CD4-positive, alpha-beta T cell treated with Interleukin-1 beta for 1 hour (primary cell): ENCODE measurements at regions not wholly inside any gene's neighbourhood (a gene's known extent, or its start where the extent isn't known, plus 50 kb on each side); places are given as distances from the start of the nearest gene placed in this dataset.
"Not testable (repeated sequence)": the region's sequence is repeated elsewhere in the genome, so short reads cannot be mapped to it uniquely, and the experiment has no call there.

Experiments used
- DNase-seq, 2 donors: peaks; one replicate each; pipeline ENCODE4 v3.0.0-alpha.2; 2020 to 2022

DNA sequence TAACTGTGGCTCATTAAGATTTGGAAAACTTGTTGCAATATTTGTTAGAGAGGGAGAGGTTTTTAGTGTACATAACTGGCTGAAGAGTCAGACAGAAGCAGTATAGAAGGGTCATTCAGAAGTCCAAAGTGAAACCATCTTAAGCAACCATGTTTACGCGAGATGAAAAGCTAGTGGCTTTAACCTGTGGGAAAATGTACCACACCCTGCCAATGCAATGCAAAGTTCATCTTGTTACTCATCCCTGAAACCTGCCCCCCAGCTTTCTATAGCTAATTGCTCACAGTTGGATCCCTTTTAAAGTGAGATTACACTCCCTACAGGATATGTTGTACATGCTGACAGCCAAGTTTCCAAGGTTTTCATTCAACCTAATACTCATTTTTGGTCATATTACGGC, 96.7 kb upstream of the RAPGEF2 start:
- DNase-seq, result no peak

DNA sequence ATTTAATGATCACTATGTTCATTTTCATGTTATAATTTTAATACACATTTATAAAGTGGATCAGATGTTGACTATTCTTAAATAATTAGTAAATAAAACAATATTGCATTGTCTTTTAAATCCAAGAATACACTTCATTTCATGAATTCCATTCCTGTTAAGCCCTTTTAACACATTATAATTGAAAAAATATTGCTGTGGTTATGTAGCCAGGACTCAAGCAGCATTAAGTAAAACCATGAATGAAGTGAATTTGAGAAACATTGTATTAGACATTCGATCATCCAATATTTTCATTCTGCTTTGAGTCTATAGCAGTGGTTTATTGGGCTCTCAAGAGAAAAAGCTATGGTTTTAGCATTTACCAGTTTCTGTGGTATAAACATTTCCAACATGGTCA, 94.2 kb upstream of the RAPGEF2 start:
- DNase-seq, result no peak

DNA sequence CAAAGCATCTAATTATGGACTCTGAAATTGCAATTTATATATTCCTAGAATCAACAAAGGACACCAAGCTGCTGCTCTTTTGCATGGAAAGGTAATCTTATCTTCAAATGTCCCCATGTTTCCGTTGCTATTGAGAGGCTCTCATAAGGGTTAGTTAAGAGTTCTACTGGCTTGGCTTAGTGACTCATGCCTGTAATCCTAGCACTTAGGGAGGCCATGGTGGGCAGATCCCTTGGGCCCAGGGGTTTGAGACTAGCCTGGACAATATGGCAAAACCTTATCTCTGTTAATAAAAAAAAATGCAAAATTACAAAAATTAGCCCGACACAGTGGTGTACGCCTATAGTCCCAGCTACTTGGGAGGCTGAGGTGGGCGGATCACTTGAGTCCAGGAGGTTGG, 93.4 kb upstream of the RAPGEF2 start:
- no peak for DNase-seq

DNA sequence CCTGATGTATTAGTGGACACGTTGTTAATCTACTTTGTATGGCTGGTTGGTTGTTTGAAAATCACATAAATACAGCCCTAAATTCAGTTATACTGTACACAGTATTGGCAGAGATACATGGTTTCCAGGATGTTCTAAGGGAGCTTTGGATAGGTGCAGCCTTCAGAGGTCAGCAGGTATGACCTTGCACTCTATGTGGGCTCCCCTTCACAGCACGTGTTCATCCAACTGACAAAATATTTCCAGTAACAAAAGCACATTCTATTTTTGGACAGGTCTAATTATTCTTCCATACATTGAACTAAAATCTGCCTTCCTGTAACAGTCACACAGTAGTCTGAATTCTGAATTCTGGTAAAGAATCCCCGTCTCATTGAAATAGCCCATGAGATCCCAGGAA, 92.8 kb upstream of the RAPGEF2 start:
- DNase-seq, result no peak

DNA sequence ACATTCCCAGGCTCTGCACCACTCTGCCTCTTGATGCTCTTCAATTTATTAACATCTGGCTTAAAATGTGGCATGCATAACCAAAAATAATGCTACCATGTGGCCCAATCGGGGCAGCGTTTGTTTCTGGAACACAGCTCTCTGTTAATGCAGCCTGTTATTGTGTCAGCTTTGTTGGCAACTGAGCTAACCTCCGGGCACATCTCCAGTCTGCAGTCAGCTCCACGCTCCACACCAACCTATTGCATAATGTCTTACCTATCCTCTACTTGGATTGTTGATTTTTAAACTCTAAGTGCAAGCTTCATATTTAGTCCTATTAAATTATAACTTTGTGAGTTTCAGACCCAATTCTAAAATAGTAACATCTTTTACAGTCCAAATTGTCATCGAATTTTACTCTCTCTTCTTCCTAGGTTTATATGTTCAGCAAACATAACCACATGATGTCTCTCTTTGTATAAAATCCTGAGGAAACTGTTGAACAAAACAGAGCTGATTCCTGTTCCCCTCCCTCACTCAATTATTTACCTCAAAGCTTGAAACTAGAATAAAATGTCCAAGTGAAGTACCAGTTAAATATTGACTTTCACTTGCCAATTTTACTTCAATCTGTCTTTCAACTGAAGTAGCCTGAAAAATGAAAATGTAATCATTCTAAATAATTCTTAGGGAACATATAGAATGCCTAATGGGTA, 92.2 kb upstream of the RAPGEF2 start:
- no peak for DNase-seq

DNA sequence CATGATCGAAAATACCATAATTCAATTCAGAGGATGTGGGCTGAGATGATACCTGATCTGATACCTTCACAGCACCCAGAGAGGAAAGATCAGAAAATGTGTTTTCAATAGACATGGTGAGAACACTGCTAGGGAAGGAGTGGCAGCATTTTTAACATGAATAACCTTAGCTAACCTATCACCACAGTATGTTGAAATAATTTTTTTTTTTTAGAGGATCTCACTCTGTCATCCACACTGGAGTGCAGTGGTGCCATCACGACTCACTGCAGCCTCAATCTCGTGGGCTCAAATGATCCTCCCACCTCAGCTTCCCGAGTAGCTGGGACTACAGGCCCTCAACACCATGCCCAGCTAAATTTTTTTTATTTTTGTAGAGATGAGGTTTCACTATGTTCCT, 90.5 kb upstream of the RAPGEF2 start:
- DNase-seq, result no peak

DNA sequence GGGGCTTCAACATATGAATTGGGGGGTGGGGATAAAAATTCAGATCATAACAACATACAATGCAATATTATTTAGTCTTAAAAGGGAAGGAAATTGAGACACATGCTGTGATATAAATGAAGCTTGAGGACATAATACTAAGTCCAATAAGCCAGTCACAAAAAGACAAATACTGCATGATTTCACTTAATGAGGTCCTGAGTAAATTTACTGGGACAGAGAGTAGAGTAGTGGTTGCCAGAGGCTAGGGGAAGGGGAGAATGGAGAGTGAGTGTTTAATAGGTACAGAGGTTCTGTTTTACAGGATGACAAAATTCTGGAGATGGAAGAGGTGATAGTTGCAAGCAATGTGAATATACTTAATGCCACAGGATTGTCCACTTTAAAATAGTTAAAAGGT, 89.2 kb upstream of the RAPGEF2 start:
- no peak for DNase-seq

DNA sequence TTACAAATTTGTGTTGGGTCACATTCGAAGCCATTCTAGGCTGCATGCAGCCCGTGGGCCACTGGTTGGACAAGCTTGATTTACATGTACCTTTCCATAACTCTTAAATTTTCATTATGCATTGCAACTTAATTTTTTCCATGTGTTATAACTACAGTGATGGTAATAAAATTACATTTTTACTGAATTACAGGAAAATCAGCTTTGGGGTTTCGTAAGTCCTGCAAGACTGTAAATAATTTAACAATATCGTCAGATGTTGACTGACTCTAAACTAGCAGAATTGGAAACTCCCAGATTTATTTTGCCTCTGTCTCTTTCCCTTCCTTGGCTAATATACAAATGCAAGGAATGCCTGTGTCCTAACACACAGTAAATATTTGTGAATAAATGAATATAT, 88.0 kb upstream of the RAPGEF2 start:
- DNase-seq, result no peak

DNA sequence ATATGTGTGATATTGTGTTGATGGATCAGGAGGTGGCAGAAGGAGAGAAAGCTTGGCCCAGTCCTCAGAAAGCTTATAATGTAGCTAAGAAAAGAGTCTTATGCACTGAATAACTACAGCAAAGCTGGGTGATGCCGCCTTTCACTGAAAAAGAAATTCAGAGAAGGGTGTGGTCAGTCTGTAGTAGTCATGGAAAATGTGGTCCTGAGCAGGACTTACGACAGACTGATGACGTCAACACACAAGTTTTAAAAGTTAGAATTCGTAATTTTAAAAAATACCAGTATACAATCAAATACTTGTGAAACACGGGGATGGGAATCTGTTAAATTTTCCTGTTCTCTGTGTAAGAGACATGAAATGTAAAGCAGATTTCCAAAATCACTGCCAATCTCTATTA, 87.0 kb upstream of the RAPGEF2 start:
- DNase-seq, result no peak

DNA sequence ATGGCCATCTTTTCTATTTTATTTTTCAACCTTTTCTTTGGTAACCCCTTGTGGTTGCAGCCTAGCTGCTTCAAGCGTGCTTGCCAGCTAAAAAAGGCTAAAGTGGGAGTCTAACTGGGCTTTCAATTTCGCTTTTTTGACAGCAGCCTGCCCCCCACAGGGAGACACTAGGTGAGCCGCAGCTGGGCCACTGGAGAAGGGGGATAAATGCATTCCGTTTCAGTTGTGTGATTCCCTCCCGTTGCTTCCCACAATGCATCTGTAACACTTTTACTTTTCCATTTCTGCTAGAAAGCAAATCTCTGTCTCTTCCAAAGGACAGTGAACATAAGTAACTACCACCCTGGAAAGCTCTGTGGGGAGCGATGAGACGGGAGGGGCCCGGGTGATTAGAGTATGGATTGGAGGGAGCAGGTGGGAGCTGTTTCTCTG, 86.3 kb upstream of the RAPGEF2 start:
- no peak for DNase-seq

DNA sequence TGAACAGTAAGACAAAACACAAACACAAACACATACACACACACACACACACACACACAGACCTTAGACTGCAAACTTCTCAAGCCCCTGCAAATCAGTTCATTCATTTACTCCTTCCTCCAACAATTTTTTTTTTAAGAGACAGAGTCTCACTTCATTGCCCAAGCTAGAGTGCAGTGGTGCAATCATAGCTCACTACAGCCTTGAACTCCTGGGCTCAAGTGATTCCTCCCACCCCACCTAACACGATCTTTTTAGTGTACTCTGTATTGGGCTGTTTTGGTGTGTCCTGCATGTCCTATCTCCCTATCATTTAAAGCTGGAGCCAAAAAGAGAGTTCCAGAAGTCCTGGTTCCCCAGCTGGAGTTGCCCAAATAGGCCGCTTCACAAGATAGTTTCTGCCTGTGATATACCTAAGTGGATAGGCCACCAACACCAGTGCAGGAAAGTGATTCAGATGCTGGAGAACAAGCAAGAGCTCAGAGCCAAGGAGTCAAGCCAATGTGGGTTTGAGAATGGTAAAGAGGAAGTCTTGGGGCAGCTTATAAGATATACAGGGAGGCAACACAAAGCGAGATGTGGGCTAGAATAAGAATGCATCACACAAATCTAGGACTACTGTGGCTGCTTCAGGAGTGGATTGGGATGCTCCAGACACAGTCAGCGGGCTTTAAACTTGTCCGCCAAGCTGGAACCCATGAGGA, 85.4 kb upstream of the RAPGEF2 start:
- no peak for DNase-seq

DNA sequence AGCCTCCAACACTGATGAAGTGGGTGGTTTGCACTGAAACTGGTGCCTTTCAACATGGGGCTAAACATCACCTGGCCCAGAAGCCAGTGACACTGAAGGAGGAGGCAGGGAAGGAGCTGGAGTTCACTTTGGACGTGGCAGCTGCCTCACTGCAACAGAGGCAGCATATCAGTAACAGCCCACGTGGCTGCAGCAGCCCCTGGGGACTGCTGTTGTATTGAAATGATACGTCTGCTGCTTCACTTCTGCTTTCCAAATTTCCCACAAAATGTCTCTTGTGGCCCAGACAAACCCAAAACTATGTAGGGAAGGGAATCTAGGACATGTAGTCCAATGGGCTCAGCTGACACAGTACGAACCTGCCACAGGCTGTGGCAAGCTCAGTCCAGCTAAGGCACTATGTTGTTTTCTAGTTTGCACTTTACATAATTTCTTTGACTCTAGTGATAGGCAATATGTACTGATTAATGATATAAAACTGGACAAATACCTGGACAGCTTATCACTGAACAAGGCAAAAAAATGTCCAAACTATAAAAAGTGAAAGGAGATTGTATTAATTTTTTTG, 84.7 kb upstream of the RAPGEF2 start:
- peak in 1 of 2 donors; percentile 15 for DNase-seq

DNA sequence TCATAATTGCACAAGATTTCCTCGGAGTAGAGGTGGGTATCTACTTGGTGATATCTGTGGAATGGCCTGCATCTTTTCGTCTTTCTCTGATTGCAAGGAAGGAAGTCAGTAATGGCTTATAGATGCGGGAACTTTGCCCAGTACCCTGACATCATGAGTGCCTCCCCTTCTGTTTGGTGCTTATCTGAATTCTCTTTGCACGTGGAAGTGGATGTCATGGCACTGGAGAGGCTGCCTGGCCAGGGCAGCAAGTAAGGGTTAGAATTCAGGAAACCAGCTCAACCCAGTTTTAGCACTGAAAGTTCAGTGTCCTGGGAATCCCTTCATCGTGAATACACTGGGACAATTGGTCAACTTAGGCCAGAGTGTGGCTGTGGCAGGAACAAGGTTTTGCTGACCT, 83.5 kb upstream of the RAPGEF2 start:
- DNase-seq, result no peak

DNA sequence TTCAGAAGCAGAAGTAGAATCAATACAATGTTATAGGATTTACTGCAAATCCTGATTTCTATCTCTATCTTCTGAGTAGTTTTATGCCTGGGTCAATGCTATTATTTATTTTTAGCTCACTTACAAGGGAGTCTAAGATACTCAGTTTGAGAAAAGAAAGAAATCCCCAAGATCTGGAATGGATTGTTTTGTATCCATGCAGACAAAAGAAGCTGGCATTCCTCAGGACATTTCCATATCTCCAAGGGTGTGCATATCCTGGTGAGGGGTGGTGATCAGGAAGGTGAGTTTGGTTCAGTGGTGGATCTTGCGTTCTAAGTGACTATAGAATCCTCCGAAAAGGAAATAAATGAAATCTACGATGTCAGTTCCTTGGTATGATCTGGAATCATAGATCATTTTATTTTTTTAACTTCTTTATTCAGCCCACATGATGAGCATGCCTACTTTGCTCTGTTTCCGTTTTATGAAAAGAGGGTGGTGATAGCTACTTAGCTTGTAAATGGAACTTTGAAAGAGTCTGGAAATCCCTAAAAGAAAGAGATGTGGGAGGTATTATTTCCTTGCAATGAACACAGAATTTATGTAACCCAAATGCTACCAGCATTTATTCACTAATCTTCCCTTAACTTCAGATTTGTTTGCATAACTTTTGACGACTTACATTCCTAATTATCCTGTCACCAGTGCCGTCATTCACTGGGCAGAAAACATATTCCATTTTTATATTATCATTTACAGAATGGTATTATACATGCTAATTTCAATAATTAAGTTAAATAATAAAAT, 81.1 kb upstream of the RAPGEF2 start:
- DNase-seq, result no peak

DNA sequence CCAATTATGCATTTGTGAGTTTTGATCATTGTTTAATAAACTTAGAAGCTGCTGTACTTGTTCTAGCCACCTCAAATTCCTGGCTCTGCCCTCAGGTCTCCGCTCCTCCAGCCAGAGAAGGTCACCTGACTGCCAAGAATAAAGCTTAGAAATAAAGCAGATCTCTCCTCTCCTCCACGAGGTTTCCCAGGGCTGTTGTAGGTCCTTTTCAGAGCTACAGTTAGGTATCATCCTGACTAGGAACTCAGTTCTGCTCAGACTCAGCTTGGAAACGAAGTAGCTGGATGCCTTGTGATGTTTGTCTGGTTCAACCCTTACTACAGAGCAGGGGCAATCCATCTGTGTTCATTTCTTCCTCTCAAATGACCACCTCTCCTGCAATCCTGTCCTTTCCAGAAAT, 79.1 kb upstream of the RAPGEF2 start:
- no peak for DNase-seq

DNA sequence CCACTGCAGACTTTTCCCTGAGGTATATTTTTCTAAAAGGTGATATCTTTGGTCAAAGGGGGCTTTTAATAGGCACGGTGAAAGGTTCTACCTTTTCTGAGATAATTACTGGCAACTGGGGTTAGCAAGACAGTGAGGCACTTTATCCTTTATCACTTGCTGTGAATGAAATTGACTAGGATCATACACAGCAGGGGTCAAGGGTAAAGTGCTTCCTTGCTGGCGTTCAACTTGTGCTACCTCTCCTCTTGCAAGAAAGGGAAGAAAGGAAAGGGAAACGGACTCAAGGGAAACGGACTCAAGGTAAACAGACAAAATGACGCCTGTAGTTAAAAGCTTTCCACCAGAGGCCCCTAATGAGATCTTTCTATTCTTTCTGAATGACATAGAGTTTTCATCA, 78.6 kb upstream of the RAPGEF2 start:
- DNase-seq, result no peak

DNA sequence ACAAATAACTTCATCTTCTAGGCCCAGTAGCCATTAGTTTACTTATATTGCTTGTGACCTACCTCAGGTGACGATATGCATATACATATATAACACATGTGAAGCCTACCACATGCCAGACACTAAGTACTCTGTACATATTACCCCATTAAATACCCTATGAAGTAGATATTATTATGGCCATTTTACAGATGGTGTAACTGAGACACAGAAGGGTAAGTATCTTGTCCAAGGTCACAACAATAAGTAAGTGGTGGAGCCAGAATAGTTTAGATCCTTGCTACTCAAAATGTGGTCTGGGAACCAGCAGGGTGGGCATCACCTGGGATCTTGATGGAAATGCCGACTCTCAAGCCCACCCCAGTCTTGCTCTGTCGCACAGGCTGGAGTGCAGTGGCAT, 78.1 kb upstream of the RAPGEF2 start:
- DNase-seq, result no peak

DNA sequence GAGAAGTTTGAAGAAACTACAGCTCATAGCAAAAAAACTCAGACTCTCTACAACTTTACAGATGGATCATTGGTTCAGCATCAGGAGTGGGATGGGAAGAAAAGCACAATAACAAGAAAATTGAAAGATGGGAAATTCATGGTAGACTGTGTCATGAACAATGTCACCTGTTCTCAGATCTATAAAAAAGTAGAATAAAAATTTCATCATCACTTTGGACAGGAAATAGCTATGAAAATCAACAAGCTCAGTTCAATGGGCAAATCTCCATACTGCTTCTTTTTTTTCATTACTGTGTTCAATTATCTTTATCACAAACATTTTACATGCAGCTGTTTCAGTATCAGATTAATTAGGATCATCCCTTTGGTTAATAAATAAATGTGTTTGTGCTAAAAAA, 76.5 kb upstream of the RAPGEF2 start:
- no peak for DNase-seq

DNA sequence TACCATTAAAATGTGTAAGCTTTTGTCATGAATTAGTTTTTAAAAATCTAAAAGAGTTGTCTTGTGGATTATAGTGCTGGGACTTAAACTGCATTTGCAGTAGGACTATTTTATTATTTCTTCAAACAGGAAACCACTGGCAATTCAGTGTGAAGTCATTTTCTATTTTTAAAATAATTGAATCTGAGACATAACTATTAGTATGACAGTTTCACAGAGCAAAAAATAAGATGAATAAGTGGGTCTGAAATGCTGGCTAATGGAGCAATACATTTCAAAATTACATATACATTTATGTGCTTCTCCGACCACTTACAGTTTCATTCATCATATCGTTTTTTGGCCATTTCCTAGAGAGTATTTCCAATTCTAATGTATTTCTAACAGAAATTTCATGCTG, 75.3 kb upstream of the RAPGEF2 start:
- no peak for DNase-seq

DNA sequence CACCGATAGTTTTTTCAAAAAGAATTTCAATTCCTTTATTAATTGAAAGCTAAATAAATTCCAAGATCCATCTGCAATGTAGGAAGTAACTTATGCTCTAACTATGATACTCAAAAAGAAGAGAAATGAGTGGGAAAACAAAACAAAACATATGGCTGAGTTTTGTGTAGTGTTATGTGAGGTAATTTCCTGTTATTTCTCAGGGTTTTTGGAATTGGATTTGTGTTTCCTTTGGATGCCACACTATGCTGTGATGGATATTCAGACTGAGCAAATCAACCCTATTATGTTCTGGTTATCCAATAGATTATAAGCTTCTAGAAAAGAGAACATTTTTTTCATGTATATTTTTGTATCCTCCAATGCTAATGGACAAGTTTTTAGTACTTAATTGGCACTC, 73.4 kb upstream of the RAPGEF2 start:
- no peak for DNase-seq

DNA sequence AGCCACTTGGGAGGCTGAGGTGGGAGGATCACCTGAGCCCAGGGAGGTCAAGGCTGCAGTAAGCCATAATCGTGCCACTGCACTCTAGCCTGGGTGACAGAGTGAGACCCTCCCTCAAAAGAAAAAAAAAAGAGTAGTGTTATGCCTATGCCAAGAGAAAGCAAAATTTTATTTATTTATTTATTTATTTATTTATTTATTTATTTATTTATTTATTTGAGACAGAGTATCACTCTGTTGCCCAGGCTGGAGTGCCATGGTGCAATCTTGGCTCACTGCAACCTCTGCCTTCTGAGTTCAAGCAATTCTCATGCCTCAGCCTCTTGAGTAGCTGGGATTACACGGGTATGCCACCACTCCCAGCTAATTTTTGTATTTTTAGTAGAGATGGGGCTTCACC, 72.6 kb upstream of the RAPGEF2 start:
- not testable (repeated sequence) for DNase-seq

DNA sequence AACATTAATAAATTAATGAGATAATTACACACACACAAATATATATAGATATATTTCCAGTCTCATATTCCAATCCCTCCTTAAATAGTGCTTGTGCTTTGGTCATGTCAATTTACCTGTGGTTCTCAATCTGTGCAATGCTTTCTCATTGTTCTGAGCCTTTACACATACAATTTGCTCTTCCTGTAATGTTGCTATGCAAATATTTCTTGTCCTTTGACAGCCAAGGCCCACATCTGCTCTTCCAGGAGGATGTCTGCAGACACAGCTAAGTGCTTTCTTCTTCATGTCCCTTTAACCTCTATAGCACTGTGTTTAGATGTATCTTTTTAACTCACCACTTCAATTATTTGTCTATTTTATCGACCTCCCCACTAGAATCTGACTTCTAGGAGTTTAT, 67.3 kb upstream of the RAPGEF2 start:
- no peak for DNase-seq

DNA sequence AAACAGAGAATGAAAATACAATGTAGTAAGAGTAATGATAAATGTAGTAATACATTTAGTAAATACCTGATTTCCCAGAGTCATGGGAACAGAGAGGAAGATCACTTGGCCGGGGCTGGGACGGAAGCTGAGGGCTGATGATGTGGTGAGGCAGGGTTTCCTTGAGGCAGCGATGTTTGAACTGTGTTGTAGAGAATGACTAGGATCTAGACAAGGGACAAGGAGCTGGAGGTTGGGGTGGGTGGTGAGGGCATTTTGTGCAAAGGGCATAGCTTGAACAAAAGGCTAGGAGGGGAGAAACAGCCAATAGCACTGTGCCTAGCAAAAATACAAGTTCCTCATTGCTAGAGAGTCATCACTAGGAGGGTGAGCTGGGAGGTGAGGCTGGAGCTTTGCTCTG, 64.3 kb upstream of the RAPGEF2 start:
- no peak for DNase-seq
